Central memory CD8-positive, alpha-beta T cell (primary cell): ENCODE measurements at regions not wholly inside any gene's neighbourhood (a gene's known extent, or its start where the extent isn't known, plus 50 kb on each side); places are given as distances from the start of the nearest gene placed in this dataset.
"Not testable (repeated sequence)": the region's sequence is repeated elsewhere in the genome, so short reads cannot be mapped to it uniquely, and the experiment has no call there.

ENCODE experiments used
- ATAC-seq: fragments of 150-1000 bp; cut with Tn5 transposase; replicated peaks from 2 replicates; pipeline ENCODE4 v1.10.0; 2022; ENCODE audit warnings: mild to moderate bottlenecking, moderate FRiP score, moderate number of reproducible peaks; ENCODE audit not compliant: poor library complexity, severe bottlenecking; ENCODE audit errors: extremely low read depth
- DNase-seq, 2 donors: peaks; one replicate each; pipeline ENCODE4 v3.0.0; 2021; ENCODE audit warnings: low spot score in 2 of 2
- H3K27ac Mint-ChIP-seq: one replicate; pipeline ENCODE4 v1.8.0; 2022; ENCODE audit warnings: low read depth, mild to moderate bottlenecking, moderate library complexity, mixed read lengths
- H3K27me3 Mint-ChIP-seq: one replicate; pipeline ENCODE4 v1.8.0; 2022; ENCODE audit warnings: mixed read lengths
- H3K36me3 Mint-ChIP-seq: one replicate; pipeline ENCODE4 v1.8.0; 2022; ENCODE audit warnings: mild to moderate bottlenecking, moderate library complexity, mixed read lengths; ENCODE audit not compliant: insufficient read depth
- H3K4me1 Mint-ChIP-seq: one replicate; pipeline ENCODE4 v1.8.0; 2022; ENCODE audit warnings: mixed read lengths
- H3K4me3 Mint-ChIP-seq: one replicate; pipeline ENCODE4 v1.8.0; 2022; ENCODE audit warnings: mild to moderate bottlenecking, moderate library complexity, mixed read lengths
- H3K9me3 Mint-ChIP-seq: one replicate; pipeline ENCODE4 v1.8.0; 2022; ENCODE audit warnings: mixed read lengths

DNA sequence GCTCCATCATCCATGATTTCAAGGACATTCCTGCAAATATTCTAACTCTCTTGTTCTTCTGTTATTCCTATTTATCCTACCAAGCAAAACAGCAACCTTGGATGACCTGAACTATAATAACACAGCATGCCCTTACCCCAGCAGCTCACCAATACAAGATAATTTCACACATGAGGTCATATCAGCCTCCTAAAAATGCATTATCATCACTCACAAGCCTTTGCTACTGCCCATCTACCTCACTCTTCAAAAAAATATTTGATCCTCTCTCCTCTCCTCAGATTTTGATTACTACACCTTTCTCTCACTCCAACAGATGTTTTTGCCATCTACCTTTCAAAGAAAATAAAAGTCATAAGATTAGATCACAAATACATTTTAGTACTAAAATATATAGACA is 777.6 kb upstream of the NCAM2 start:
- DNase-seq, result no peak
- Mint-ChIP-seq H3K36me3 (no peaks in the 10 kb centered on the region), H3K4me1 (no peaks in the 10 kb centered on the region), H3K4me3 (no peak overlapping the region), H3K27ac (no peak overlapping the region), H3K9me3 (peaks cover 13% of the 10 kb centered on the region), H3K27me3 (no peaks in the 10 kb centered on the region)
- no peak for ATAC-seq

DNA sequence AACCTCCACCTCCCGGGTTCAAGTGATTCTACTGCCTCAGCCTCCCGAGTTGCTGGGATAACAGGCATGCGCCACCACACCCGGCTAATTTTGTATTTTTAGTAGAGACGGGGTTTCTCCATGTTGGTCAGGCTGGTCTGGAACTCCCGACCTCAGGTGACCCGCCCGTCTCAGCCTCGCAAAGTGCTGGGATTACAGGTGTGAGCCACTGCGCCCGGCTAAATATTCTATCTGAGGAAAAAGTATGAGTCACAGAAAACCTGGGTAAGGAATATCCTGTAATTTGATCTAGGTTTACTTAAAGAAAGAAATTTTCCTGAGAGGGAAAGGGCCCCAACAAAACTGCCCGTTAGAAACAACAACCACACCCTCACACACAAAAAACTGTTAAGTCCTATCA is 776.2 kb upstream of the NCAM2 start:
- not testable (repeated sequence) for H3K36me3 Mint-ChIP-seq

DNA sequence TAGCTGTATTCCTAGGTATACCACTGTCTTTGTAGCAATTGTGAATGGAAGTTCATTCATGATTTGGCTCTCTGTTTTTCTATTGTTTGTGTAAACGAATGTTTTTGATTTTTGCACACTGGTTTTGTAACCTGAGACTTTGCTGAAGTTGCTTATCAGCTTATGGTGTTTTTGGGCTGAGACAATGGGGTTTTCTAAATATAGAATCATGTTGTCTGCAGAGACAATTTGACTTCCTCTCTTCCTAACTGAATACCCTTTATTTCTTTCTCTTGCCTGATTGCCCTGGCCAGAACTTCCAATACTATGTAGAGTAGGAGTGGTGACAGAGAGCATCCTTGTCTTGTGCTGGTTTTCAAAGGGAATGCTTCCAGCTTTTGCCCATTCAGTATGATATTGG is 761.6 kb upstream of the NCAM2 start:
- not testable (repeated sequence) for H3K4me1 Mint-ChIP-seq, H3K27ac Mint-ChIP-seq, DNase-seq, H3K27me3 Mint-ChIP-seq, ATAC-seq, H3K36me3 Mint-ChIP-seq, H3K4me3 Mint-ChIP-seq
- H3K9me3 Mint-ChIP-seq, result peaks cover 37% of the 10 kb centered on the region

More for the DNA sequence above, 776.2 kb upstream of the NCAM2 start:
- not testable (repeated sequence) for H3K27ac Mint-ChIP-seq, H3K4me1 Mint-ChIP-seq, H3K27me3 Mint-ChIP-seq, H3K4me3 Mint-ChIP-seq, ATAC-seq, DNase-seq
- H3K9me3 Mint-ChIP-seq, result peaks cover 13% of the 10 kb centered on the region

DNA sequence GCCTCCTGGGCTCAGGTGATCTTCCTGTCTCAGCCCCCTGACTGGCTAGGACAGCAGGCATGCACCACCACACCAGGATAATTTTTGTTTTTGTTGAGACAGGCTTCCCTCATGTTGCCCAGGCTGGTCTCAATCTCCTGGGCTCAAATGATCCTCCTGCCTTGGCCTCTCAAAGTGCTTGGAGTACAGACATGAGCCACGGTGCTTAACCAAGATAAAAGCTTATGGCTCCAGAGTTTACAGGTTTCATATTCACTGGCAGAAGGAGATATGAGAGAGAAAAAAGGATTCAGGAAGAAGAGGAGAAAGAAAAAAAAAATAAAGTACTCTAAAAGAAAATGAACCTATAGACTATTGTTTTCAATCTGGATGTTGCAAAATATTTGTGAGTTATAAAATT is 748.8 kb upstream of the NCAM2 start:
- Mint-ChIP-seq H3K4me3 (no peak overlapping the region), H3K27me3 (no peaks in the 10 kb centered on the region), H3K4me1 (no peaks in the 10 kb centered on the region), H3K27ac (no peak overlapping the region), H3K36me3 (no peaks in the 10 kb centered on the region), H3K9me3 (peaks cover 6% of the 10 kb centered on the region)
- ATAC-seq, result no peak
- no peak for DNase-seq

DNA sequence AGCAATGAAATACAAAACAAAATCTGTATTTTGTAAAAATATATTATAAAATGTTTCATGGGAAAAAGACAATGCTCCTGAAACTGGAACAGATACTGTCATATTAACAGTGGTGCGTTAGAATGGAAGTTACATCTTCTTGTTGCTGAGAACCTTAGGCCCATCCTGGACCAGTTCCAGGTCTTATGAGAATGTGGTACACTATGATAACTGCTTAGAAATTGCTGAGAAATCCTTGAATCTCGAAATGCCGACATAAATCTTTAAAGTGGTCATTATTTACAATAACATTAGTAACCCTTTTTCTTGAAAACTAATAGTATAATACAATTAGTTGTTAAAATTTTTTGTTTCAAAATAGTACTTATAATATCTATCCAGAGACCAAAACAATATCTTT is 747.9 kb upstream of the NCAM2 start:
- H3K36me3 Mint-ChIP-seq, result no peaks in the 10 kb centered on the region
- ATAC-seq, result no peak
- H3K27me3 Mint-ChIP-seq, result no peaks in the 10 kb centered on the region
- no peaks in the 10 kb centered on the region for H3K9me3 Mint-ChIP-seq
- no peak overlapping the region for H3K27ac Mint-ChIP-seq
- no peaks in the 10 kb centered on the region for H3K4me1 Mint-ChIP-seq
- no peak overlapping the region for H3K4me3 Mint-ChIP-seq
- DNase-seq, result no peak

DNA sequence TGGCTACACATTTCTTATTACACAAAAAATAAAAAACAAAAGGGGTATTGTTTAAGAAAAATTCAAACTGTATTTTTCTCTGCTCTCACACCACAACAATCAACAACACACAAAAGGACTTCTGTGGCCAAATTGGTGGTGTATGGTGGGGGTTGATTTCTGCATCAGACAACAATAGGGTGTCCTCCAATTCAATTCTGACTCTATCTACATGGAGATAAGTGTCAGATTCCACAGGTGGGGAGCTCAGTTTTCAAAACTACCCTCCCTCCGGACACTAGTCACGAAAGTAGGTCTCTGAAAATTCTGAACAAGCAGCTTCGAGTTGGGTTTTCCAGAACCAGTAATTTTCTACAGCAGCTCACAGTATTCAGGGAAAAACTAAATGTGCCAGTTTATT is 744.9 kb upstream of the NCAM2 start:
- no peaks in the 10 kb centered on the region for H3K36me3 Mint-ChIP-seq
- H3K4me3 Mint-ChIP-seq, result no peak overlapping the region
- H3K27me3 Mint-ChIP-seq, result no peaks in the 10 kb centered on the region
- DNase-seq, result no peak
- no peak overlapping the region for H3K27ac Mint-ChIP-seq
- H3K9me3 Mint-ChIP-seq, result peaks cover 1% of the 10 kb centered on the region
- H3K4me1 Mint-ChIP-seq, result no peaks in the 10 kb centered on the region
- no peak for ATAC-seq

DNA sequence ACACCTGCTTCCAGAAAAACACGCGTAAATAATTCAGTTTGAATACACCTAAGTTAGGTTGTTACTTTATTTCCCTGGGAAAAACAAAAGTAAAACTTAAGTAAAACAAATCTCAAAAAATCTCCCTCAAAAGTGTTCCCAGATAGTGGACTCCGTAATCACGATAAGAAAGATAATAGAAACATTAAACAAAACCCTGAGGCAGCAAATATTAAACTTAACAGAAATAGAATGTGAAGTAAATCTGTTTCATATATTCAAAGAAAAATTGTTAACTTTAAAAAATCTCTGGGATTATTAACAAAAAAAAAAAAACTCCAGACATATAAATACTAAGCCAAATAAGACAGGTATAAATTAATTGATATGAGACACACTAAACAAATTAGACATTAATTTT is 743.2 kb upstream of the NCAM2 start:
- H3K9me3 Mint-ChIP-seq, result peaks cover 13% of the 10 kb centered on the region
- no peaks in the 10 kb centered on the region for H3K36me3 Mint-ChIP-seq
- ATAC-seq (no peak), DNase-seq (no peak)
- H3K4me1 Mint-ChIP-seq, result no peaks in the 10 kb centered on the region
- no peaks in the 10 kb centered on the region for H3K27me3 Mint-ChIP-seq
- H3K27ac Mint-ChIP-seq, result no peak overlapping the region
- no peak overlapping the region for H3K4me3 Mint-ChIP-seq

DNA sequence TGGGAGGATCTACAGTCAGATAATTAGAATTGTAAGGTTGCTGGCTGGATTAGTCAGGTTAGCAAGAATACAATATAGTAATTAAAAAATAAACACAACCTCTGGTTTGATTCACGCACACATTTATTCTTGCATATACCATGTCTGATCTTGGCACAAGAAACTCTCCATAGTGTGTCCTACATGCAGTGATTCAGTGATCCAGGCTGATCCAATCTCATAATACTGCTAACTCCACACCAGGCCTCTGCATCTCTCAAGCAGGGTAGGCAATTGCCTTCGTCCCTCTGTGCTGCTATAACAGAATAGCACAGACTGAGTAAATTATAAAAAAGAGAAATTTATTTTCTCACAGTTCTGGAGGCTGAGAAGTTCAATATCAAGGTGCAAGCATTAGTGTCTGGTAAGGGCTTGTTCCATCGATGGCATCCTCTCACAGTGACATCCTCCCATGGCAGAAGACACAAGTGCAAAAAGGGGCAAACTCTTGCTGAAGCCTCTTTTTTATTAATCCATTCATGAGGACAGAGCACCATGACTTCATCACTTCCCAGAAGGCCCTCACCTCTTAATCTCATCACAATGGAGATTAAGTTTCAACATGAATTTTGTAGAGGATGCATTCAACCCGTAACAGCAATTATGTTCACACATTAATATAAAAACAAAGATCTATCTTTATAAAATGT is 741.0 kb upstream of the NCAM2 start:
- Mint-ChIP-seq H3K9me3 (peaks cover 18% of the 10 kb centered on the region), H3K4me1 (no peaks in the 10 kb centered on the region), H3K4me3 (no peak overlapping the region)

DNA sequence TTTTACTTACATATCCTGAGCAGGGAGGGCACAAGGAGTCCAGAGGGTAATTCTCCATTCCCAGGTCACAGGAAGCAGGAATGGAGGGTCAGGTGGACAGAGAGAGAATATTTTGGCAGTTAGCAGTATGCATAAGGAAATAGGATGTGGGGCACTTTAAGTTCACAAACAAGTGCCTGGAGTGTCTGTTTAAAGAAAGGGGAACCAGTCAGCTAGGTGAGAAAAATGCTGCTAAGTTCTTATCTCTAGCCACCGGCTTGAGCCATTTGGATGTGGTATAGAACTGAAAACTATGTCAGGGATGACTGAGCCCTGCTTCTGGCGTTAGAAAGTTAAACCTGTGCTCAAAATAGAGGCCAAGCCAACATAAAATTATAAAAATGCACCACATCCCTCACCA is 739.7 kb upstream of the NCAM2 start:
- no peaks in the 10 kb centered on the region for H3K36me3 Mint-ChIP-seq
- peaks cover 18% of the 10 kb centered on the region for H3K9me3 Mint-ChIP-seq
- no peaks in the 10 kb centered on the region for H3K4me1 Mint-ChIP-seq
- ATAC-seq, result no peak
- no peak overlapping the region for H3K4me3 Mint-ChIP-seq
- H3K27me3 Mint-ChIP-seq, result no peaks in the 10 kb centered on the region
- no peak overlapping the region for H3K27ac Mint-ChIP-seq
- DNase-seq, result no peak

More for the DNA sequence above, 741.0 kb upstream of the NCAM2 start:
- DNase-seq, result no peak
- ATAC-seq, result no peak
- Mint-ChIP-seq H3K36me3 (no peaks in the 10 kb centered on the region), H3K27me3 (no peaks in the 10 kb centered on the region), H3K27ac (no peak overlapping the region)

DNA sequence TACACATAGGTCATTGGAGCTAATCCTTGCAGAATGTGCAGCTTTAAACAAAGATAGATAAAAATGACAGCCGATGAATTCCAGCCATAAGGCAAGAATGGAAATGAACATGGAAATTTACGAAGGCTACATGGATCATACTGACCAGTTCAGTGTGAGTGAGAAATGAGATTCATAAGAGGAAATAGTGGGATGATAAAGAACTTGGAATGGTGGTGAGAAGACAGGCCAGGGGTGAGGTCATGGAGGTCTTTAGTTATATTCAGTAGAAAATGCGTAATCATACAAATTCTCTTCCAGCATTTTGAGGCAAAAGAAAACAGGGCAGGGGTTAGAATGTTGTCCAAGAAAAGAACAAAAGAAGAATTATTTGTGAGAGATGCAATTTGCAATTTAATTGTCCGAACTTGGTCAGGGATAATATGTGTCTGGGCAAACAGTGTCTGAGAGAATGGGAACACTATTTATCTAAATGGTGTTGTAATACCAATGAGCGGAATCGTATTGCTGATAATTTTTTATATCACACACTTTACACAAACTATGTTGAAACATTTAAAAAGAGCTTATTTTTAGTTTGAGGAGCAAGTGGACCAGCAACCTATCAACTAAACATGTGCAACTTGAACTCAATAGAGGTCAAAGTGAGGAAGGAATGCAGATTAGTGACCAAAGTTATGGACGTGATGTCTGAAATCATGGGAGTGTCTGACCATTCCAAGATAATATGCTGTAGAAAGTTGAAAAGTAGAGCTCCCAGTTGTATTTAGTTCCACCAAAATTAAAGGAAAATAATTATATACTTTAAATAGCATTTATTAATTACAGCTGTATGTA is 739.0 kb upstream of the NCAM2 start:
- H3K27me3 Mint-ChIP-seq, result no peaks in the 10 kb centered on the region
- DNase-seq, result no peak
- no peak overlapping the region for H3K4me3 Mint-ChIP-seq
- H3K4me1 Mint-ChIP-seq, result no peaks in the 10 kb centered on the region
- peaks cover 20% of the 10 kb centered on the region for H3K9me3 Mint-ChIP-seq
- H3K27ac Mint-ChIP-seq, result no peak overlapping the region
- H3K36me3 Mint-ChIP-seq, result no peaks in the 10 kb centered on the region
- no peak for ATAC-seq

DNA sequence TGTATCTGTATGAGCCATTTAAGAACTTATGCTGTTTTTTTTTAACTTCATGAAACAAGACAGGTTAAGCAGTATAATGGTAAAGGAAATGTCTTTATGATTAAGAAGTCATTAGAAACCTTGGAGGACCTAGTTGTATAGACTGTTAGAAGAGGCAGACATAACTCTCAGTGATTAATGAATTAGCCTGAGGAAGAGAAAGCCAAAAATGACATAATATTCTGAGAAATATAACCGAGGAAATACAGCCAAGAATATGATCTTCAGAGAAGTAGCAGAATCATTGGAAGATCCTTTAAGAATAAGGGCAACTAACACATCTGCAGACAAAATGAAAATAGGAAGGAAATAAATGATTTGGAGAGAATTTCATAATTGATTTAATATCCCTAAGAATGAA is 738.1 kb upstream of the NCAM2 start:
- no peak overlapping the region for H3K27ac Mint-ChIP-seq
- ATAC-seq (no peak), DNase-seq (no peak)
- H3K27me3 Mint-ChIP-seq, result no peaks in the 10 kb centered on the region
- H3K4me1 Mint-ChIP-seq, result no peaks in the 10 kb centered on the region
- no peak overlapping the region for H3K4me3 Mint-ChIP-seq
- H3K9me3 Mint-ChIP-seq, result peaks cover 24% of the 10 kb centered on the region
- H3K36me3 Mint-ChIP-seq, result no peaks in the 10 kb centered on the region

DNA sequence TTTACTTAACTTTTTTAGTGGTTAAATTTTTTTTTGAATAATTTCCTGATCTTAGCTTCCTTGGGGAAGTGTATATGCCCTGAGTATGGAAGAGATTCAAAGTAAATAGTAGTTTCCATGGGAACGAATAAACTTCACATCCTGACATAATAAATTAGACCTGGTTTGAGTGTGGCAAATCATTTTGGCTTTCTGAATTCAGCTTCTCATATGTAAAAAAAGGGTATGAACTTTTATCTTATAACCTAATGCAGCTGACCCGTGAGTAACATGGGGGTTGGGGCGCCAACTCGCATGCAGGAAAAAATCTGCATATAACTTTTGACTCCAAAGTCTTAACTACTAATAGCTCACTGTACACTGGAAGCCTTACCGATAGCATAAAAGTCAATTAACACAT is 736.8 kb upstream of the NCAM2 start:
- no peaks in the 10 kb centered on the region for H3K4me1 Mint-ChIP-seq

More for the DNA sequence above, 736.8 kb upstream of the NCAM2 start:
- Mint-ChIP-seq H3K27me3 (no peaks in the 10 kb centered on the region), H3K27ac (no peak overlapping the region), H3K9me3 (peaks cover 24% of the 10 kb centered on the region), H3K4me3 (no peak overlapping the region), H3K36me3 (no peaks in the 10 kb centered on the region)
- ATAC-seq (no peak), DNase-seq (no peak)
